H9 (cell line): ENCODE measurements at regions not wholly inside any gene's neighbourhood (a gene's known extent, or its start where the extent isn't known, plus 50 kb on each side); places are given as distances from the start of the nearest gene placed in this dataset.

Source experiments
- DNase-seq: peaks from one replicate; pipeline ENCODE4 v3.0.0-alpha.2; 2017
- H2AFZ ChIP-seq: one replicate; pipeline ENCODE4 v1.6.1; 2013; ENCODE audit warnings: mild to moderate bottlenecking, low read length, control low read depth, moderate library complexity
- H2AK5ac ChIP-seq: 2 replicates; pipeline ENCODE4 v1.6.1; 2013; ENCODE audit warnings: low read length, control low read depth, mixed read lengths; ENCODE audit not compliant: insufficient read length
- H2BK120ac ChIP-seq: one replicate; pipeline ENCODE4 v1.6.1; 2013; ENCODE audit warnings: low read depth, mild to moderate bottlenecking, low read length, control low read depth, inconsistent platforms; ENCODE audit not compliant: poor library complexity, severe bottlenecking
- H2BK12ac ChIP-seq: 2 replicates; pipeline ENCODE4 v1.6.1; 2013; ENCODE audit warnings: low read length, control low read depth, mixed read lengths, low read depth; ENCODE audit not compliant: insufficient read length
- H2BK15ac ChIP-seq: 2 replicates; pipeline ENCODE4 v1.6.1; 2013; ENCODE audit warnings: low read depth, low read length, control low read depth
- H2BK20ac ChIP-seq: one replicate; pipeline ENCODE4 v1.6.1; 2013; ENCODE audit warnings: low read depth, mild to moderate bottlenecking, low read length, control low read depth, inconsistent platforms; ENCODE audit not compliant: poor library complexity, severe bottlenecking
- H2BK5ac ChIP-seq: 2 replicates; pipeline ENCODE4 v1.6.1; 2013; ENCODE audit warnings: low read length, control low read depth, mixed read lengths; ENCODE audit not compliant: insufficient read length
- H3K14ac ChIP-seq: 2 replicates; pipeline ENCODE4 v1.6.1; 2013; ENCODE audit warnings: low read length, control low read depth; ENCODE audit not compliant: insufficient read depth
- H3K18ac ChIP-seq: 2 replicates; pipeline ENCODE4 v1.6.1; 2013; ENCODE audit warnings: low read depth, mild to moderate bottlenecking, mixed read lengths, low read length, control low read depth; ENCODE audit not compliant: insufficient read length
- H3K23ac ChIP-seq: 2 replicates; pipeline ENCODE4 v1.6.1; 2013; ENCODE audit warnings: low read length, control low read depth, mixed read lengths, low read depth; ENCODE audit not compliant: insufficient read length
- H3K23me2 ChIP-seq: 2 replicates; pipeline ENCODE4 v1.6.1; 2013; ENCODE audit warnings: low read depth, mild to moderate bottlenecking, mixed read lengths, low read length, control low read depth; ENCODE audit not compliant: insufficient read length, poor library complexity, severe bottlenecking
- H3K27ac ChIP-seq: 2 replicates; pipeline ENCODE4 v1.5.1; 2013; ENCODE audit warnings: low read length, control low read depth, mixed read lengths, low read depth; ENCODE audit not compliant: insufficient read length
- H3K27me3 ChIP-seq: 2 replicates; pipeline ENCODE4 v1.6.1; 2013; ENCODE audit warnings: low read length, control low read depth, inconsistent platforms; ENCODE audit not compliant: insufficient read depth
- H3K4ac ChIP-seq: 2 replicates; pipeline ENCODE4 v1.6.1; 2013; ENCODE audit warnings: low read depth, mild to moderate bottlenecking, control low read depth, inconsistent platforms, low read length, moderate library complexity
- H3K4me1 ChIP-seq: 2 replicates; pipeline ENCODE4 v1.6.1; 2013; ENCODE audit warnings: low read length, control low read depth, inconsistent platforms; ENCODE audit not compliant: insufficient read depth
- H3K4me2 ChIP-seq: 2 replicates; pipeline ENCODE4 v1.6.1; 2013; ENCODE audit warnings: low read length, control low read depth, mixed read lengths; ENCODE audit not compliant: insufficient read length, insufficient read depth
- H3K56ac ChIP-seq: 2 replicates; pipeline ENCODE4 v1.6.1; 2013; ENCODE audit warnings: low read depth, mild to moderate bottlenecking, mixed read lengths, low read length, control low read depth; ENCODE audit not compliant: insufficient read length
- H3K79me1 ChIP-seq: 2 replicates; pipeline ENCODE4 v1.6.1; 2013; ENCODE audit warnings: low read depth, mild to moderate bottlenecking, moderate library complexity, low read length, control low read depth, inconsistent platforms; ENCODE audit not compliant: insufficient read depth, poor library complexity, severe bottlenecking
- H3K79me2 ChIP-seq: 2 replicates; pipeline ENCODE4 v1.6.1; 2013; ENCODE audit warnings: low read length, control low read depth, inconsistent platforms; ENCODE audit not compliant: insufficient read depth
- H3K9ac ChIP-seq: 2 replicates; pipeline ENCODE4 v1.6.1; 2013; ENCODE audit warnings: low read length, control low read depth, mixed read lengths; ENCODE audit not compliant: insufficient read length; ENCODE audit errors: extremely low read depth
- H3K9me3 ChIP-seq: one replicate; pipeline ENCODE4 v1.6.1; 2013; ENCODE audit warnings: low read depth, low read length, inconsistent platforms; ENCODE audit not compliant: control insufficient read depth
- H3T11ph ChIP-seq: one replicate; pipeline ENCODE4 v1.6.1; 2013; ENCODE audit warnings: mild to moderate bottlenecking, low read length, control low read depth, inconsistent platforms
- H4K20me1 ChIP-seq: one replicate; pipeline ENCODE4 v1.6.1; 2013; ENCODE audit not compliant: control insufficient read depth, insufficient read length, insufficient read depth
- H4K5ac ChIP-seq: 2 replicates; pipeline ENCODE4 v1.6.1; 2013; ENCODE audit warnings: low read depth, mild to moderate bottlenecking, mixed read lengths, low read length, control low read depth; ENCODE audit not compliant: insufficient read length
- H4K8ac ChIP-seq: replicated peaks from 2 replicates; pipeline ENCODE4 v1.6.1; 2013; ENCODE audit warnings: low read length, control low read depth, mixed read lengths, low read depth; ENCODE audit not compliant: insufficient read length
- H4K91ac ChIP-seq: 2 replicates; pipeline ENCODE4 v1.6.1; 2013; ENCODE audit warnings: low read depth, mild to moderate bottlenecking, moderate library complexity, mixed read lengths, low read length, control low read depth; ENCODE audit not compliant: insufficient read length
- H3K27ac Mint-ChIP-seq, 3 experiments: 2 replicates in 2 of 3; 3 replicates in 1 of 3; pipeline ENCODE4 v1.8.0; 2020 to 2021; ENCODE audit warnings: mixed read lengths in 3 of 3, mild to moderate bottlenecking in 1 of 3, moderate library complexity in 1 of 3
- H3K27me3 Mint-ChIP-seq: 2 replicates; pipeline ENCODE4 v1.8.0; 2021; ENCODE audit warnings: low read depth, mild to moderate bottlenecking, moderate library complexity, mixed read lengths
- H3K36me3 Mint-ChIP-seq, 3 experiments: 2 replicates in 2 of 3; 3 replicates in 1 of 3; pipeline ENCODE4 v1.8.0; 2020 to 2021; ENCODE audit warnings: low read depth in 3 of 3, mixed read lengths in 3 of 3; ENCODE audit not compliant: insufficient read depth in 1 of 3
- H3K4me1 Mint-ChIP-seq, 2 experiments: 2 replicates each; pipeline ENCODE4 v1.8.0; 2020; ENCODE audit warnings: mixed read lengths in 2 of 2
- H3K4me3 Mint-ChIP-seq, 2 experiments: 2 replicates in 1 of 2; 3 replicates in 1 of 2; pipeline ENCODE4 v1.8.0; 2020 to 2021; ENCODE audit warnings: mild to moderate bottlenecking in 2 of 2, mixed read lengths in 2 of 2, moderate library complexity in 1 of 2
- H3K9me3 Mint-ChIP-seq, 2 experiments: 2 replicates in 1 of 2; 3 replicates in 1 of 2; pipeline ENCODE4 v1.8.0; 2020; ENCODE audit warnings: mild to moderate bottlenecking in 2 of 2, mixed read lengths in 2 of 2, moderate library complexity in 1 of 2
- CTCF ChIP-seq: fragments of 200-600 bp; sonication (generic); conservative IDR thresholded peaks from 3 replicates; pipeline ENCODE4 v1.8.0; 2021; ENCODE audit warnings: antibody characterized with exemption, mild to moderate bottlenecking
- WGBS: extraction: QIAGEN DNeasy Blood & Tissue Kit; methylation state at CpG from one replicate; pipeline ENCODE4 v1.1.7; 2013; ENCODE audit warnings: missing lambda C conversion rate, low lambda C conversion rate, mixed read lengths; ENCODE audit not compliant: insufficient read length; ENCODE audit errors: extremely low coverage; 5-methylcytosine and 5-hydroxymethylcytosine counted together

DNA sequence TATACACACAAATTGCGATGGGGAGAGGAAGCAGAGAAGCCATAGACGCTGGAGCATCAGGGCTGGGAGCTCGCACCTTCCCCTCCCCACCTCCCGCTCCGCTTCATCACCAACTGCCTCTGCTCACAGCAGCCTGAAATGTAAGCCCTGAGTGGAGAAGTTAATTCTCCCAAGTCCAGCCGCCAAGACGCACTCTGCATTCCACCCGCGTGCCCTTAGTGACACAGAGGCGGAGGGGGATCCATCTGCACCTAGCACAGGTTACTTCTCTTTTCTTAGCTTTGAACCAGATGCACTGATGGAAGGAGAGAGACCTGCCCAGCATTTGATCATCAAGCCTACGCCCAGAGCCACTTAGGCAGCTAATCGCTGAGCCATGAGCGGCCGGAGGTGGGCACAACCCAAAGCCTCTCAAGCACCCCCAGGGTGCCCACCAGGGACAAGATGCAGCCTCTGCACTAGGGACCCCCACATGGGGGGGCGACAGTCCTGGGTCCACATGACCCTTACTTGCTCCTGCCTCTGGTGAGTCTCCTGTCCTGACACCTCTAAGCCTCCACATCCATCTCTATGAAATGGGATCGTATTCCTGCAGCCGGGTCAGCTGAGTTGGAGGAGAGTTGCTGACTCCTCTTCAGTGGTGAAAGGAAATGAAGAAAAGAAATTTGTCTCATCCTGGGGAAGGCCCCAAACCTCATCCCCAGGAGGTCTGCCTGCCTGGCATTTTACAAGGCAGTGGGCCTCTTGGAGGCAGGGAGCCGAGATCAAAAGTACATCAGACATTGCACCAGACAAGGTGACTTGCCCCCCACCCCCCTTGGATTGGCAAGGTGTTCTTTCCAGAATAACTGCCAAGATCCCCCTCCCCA is 316.2 kb downstream of the MATN1 start:
- H3K4me2 ChIP-seq, result no peak overlapping the region
- H3K79me1 ChIP-seq, result no peaks in the 10 kb centered on the region
- Mint-ChIP-seq H3K4me3 (no peak overlapping the region), H3K27ac (no peak overlapping the region), H3K36me3 (no peaks in the 10 kb centered on the region; a peak in 1 of 7 replicates), H3K27me3 (peaks cover 3% of the 10 kb centered on the region), H3K9me3 (no peaks in the 10 kb centered on the region), H3K4me1 (peaks cover 15 to 24% of the 10 kb centered on the region in 2 experiments)
- H4K91ac ChIP-seq, result no peak overlapping the region
- no peak overlapping the region for H3K56ac ChIP-seq
- H3K79me2 ChIP-seq, result no peaks in the 10 kb centered on the region
- H3K23me2 ChIP-seq, result no peaks in the 10 kb centered on the region
- H4K8ac ChIP-seq, result no peak overlapping the region
- no peak overlapping the region for H3K18ac ChIP-seq
- H2BK15ac ChIP-seq, result no peak overlapping the region
- no peak overlapping the region for H2BK5ac ChIP-seq
- H2AFZ ChIP-seq, result no peak overlapping the region
- H3K23ac ChIP-seq, result no peak overlapping the region
- no peaks in the 10 kb centered on the region for H3K4me1 ChIP-seq
- H2AK5ac ChIP-seq, result no peak overlapping the region
- H3K27ac ChIP-seq, result no peak overlapping the region
- H3K27me3 ChIP-seq, result no peaks in the 10 kb centered on the region
- no peak overlapping the region for H3T11ph ChIP-seq
- H2BK20ac ChIP-seq, result no peak overlapping the region
- H3K9ac ChIP-seq, result no peak overlapping the region
- H3K9me3 ChIP-seq, result no peaks in the 10 kb centered on the region
- no peaks in the 10 kb centered on the region for H4K20me1 ChIP-seq
- peak; percentile 19 for DNase-seq
- no peak overlapping the region for H3K4ac ChIP-seq
- no peak overlapping the region for H2BK12ac ChIP-seq
- WGBS, result no CpG with 5 or more reads among the region's 18 CpGs
- no peak overlapping the region for H4K5ac ChIP-seq
- H2BK120ac ChIP-seq, result no peak overlapping the region
- no peak for TF ChIP-seq CTCF
- no peak overlapping the region for H3K14ac ChIP-seq
